HG03280 (cell line): ENCODE measurements at regions not wholly inside any gene's neighbourhood (a gene's known extent, or its start where the extent isn't known, plus 50 kb on each side); places are given as distances from the start of the nearest gene placed in this dataset.

Experiments used
- ATAC-seq: cut with Tn5 transposase; IDR thresholded peaks from one replicate; pipeline ENCODE4 v1.9.1; 2021; ENCODE audit warnings: mild to moderate bottlenecking, moderate library complexity; ENCODE audit not compliant: unreplicated experiment

- no peak for ATAC-seq
These were observed 54.8 kb upstream of the LMCD1 start for GRCh38 chr3:8446845-8447244.

GRCh38 chr3:8450618-8451017, 51.0 kb upstream of the LMCD1 start:
- no peak for ATAC-seq

DNA sequence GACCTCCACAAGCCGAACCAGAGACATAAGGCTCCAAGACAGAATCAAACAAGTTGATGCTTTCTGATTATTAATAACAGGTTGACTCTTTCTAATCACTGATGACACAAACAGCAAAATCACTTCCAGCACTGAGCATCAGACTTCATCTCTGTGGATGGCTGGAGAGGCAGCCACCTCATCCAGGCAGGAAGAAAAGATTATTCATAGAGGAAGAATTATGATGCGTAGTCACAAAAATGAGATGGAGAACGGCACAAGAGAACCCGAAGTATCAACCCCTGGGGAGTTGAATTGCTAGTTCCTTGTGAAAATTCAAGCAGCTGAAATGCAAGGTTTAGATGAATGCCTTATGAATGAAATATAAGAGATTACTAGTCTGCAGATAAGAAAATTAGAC, 49.9 kb upstream of the LMCD1 start:
- ATAC-seq = no peak
